C4-2B (cell line): ENCODE measurements at regions not wholly inside any gene's neighbourhood (a gene's known extent, or its start where the extent isn't known, plus 50 kb on each side); places are given as distances from the start of the nearest gene placed in this dataset.

ENCODE experiments used
- ZFX ChIP-seq: fragments of 450-650 bp; IDR thresholded peaks from 2 replicates; pipeline ENCODE4 v1.6.1; 2017
- TF ChIP-seq, protein P1 (sequence below): fragments of 450-650 bp; conservative IDR thresholded peaks from 2 replicates; pipeline ENCODE4 v1.5.1; 2017; ENCODE audit warnings: mild to moderate bottlenecking

GRCh38 chr11:81477277-81477676 is 1256.4 kb downstream of the FAM181B start:
- TF ChIP-seq, protein P1, sequence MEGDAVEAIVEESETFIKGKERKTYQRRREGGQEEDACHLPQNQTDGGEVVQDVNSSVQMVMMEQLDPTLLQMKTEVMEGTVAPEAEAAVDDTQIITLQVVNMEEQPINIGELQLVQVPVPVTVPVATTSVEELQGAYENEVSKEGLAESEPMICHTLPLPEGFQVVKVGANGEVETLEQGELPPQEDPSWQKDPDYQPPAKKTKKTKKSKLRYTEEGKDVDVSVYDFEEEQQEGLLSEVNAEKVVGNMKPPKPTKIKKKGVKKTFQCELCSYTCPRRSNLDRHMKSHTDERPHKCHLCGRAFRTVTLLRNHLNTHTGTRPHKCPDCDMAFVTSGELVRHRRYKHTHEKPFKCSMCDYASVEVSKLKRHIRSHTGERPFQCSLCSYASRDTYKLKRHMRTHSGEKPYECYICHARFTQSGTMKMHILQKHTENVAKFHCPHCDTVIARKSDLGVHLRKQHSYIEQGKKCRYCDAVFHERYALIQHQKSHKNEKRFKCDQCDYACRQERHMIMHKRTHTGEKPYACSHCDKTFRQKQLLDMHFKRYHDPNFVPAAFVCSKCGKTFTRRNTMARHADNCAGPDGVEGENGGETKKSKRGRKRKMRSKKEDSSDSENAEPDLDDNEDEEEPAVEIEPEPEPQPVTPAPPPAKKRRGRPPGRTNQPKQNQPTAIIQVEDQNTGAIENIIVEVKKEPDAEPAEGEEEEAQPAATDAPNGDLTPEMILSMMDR, result no peak
- no peak for TF ChIP-seq ZFX
